Left ventricle myocardium inferior (tissue), 1 donor: ENCODE measurements at regions not wholly inside any gene's neighbourhood (a gene's known extent, or its start where the extent isn't known, plus 50 kb on each side); places are given as distances from the start of the nearest gene placed in this dataset.

Experiments used
- DNase-seq: peaks from one replicate; pipeline ENCODE4 v3.0.0-alpha.2; 2020
- H3K27ac ChIP-seq: fragments of 200-600 bp; replicated peaks from 2 replicates; pipeline ENCODE4 v1.8.0; 2021
- H3K27me3 ChIP-seq: fragments of 200-600 bp; 2 replicates; pipeline ENCODE4 v1.8.0; 2021; ENCODE audit warnings: low read depth
- H3K36me3 ChIP-seq: fragments of 200-600 bp; 2 replicates; pipeline ENCODE4 v1.8.0; 2021
- H3K4me1 ChIP-seq: fragments of 200-600 bp; 2 replicates; pipeline ENCODE4 v1.8.0; 2021
- H3K4me3 ChIP-seq: fragments of 200-600 bp; 2 replicates; pipeline ENCODE4 v1.8.0; 2021; ENCODE audit warnings: mild to moderate bottlenecking, moderate library complexity
- H3K9me3 ChIP-seq: fragments of 200-600 bp; replicated peaks from 2 replicates; pipeline ENCODE4 v1.8.0; 2021
- CTCF ChIP-seq: fragments of 200-600 bp; IDR thresholded peaks from 2 replicates; pipeline ENCODE4 v1.8.0; 2021; ENCODE audit warnings: antibody characterized with exemption, mild to moderate bottlenecking, borderline replicate concordance
- intact Hi-C: fragments of 100-400 bp; cut with micrococcal nuclease; formaldehyde crosslinking; loops from one replicate; pipeline ENCODE4 v1.11.0; 2022
- donor health status: DM: no; HTN: yes; CAD: no; lungs with severe emphysema.

- intact Hi-C loops, result no loop called here
- DNase-seq, result no peak
- no peak overlapping the region for H3K4me3 ChIP-seq
- no peaks in the 10 kb centered on the region for H3K9me3 ChIP-seq
- no peaks in the 10 kb centered on the region for H3K27me3 ChIP-seq
- no peak overlapping the region for H3K27ac ChIP-seq
- no peaks in the 10 kb centered on the region for H3K36me3 ChIP-seq
- TF ChIP-seq CTCF, result no peak
- H3K4me1 ChIP-seq, result no peaks in the 10 kb centered on the region
Observed at GRCh38 chr12:74728006-74728405, 190.4 kb downstream of the ATXN7L3B start.

GRCh38 chr12:74732164-74732784, 194.6 kb downstream of the ATXN7L3B start:
- Histone ChIP-seq H3K4me1 (no peaks in the 10 kb centered on the region), H3K27me3 (no peaks in the 10 kb centered on the region), H3K4me3 (no peak overlapping the region), H3K9me3 (no peaks in the 10 kb centered on the region), H3K36me3 (no peaks in the 10 kb centered on the region), H3K27ac (no peak overlapping the region)
- no peak for TF ChIP-seq CTCF
- intact Hi-C loops, result no loop called here
- DNase-seq, result no peak

GRCh38 chr12:74732826-74733225, 195.2 kb downstream of the ATXN7L3B start:
- no peak overlapping the region for H3K4me3 ChIP-seq
- H3K36me3 ChIP-seq, result no peaks in the 10 kb centered on the region
- no peak for TF ChIP-seq CTCF
- no peaks in the 10 kb centered on the region for H3K27me3 ChIP-seq
- DNase-seq, result no peak
- H3K27ac ChIP-seq, result no peak overlapping the region
- intact Hi-C loops, result no loop called here
- no peaks in the 10 kb centered on the region for H3K4me1 ChIP-seq
- H3K9me3 ChIP-seq, result no peaks in the 10 kb centered on the region

- Histone ChIP-seq H3K27ac (no peak overlapping the region), H3K4me1 (no peaks in the 10 kb centered on the region), H3K36me3 (no peaks in the 10 kb centered on the region), H3K9me3 (peaks cover 7% of the 10 kb centered on the region), H3K4me3 (no peak overlapping the region), H3K27me3 (no peaks in the 10 kb centered on the region)
- no peak for DNase-seq
- intact Hi-C loops, result no loop called here
- no peak for TF ChIP-seq CTCF
Observed at GRCh38 chr12:74741112-74741511, 203.5 kb downstream of the ATXN7L3B start.

- no peak for TF ChIP-seq CTCF
- Histone ChIP-seq H3K36me3 (no peaks in the 10 kb centered on the region), H3K4me1 (no peaks in the 10 kb centered on the region), H3K9me3 (peaks cover 8% of the 10 kb centered on the region), H3K4me3 (no peak overlapping the region), H3K27me3 (no peaks in the 10 kb centered on the region), H3K27ac (no peak overlapping the region)
- intact Hi-C loops, result no loop called here
- DNase-seq, result no peak
Observed at GRCh38 chr12:74747305-74747704, 209.7 kb downstream of the ATXN7L3B start.
